ENCODE measurements at regions not wholly inside any gene's neighbourhood (a gene's known extent, or its start where the extent isn't known, plus 50 kb on each side); places are given as distances from the start of the nearest gene placed in this dataset.

- TF ChIP-seq SIX5 (IDR thresholded peaks at IDR 0.05; ENCODE audit: low read depth, low read length) (no peak), SRF (IDR thresholded peaks at IDR 0.05; ENCODE audit: low read depth, low read length) (peak; percentile 99)
- Histone ChIP-seq H3K9ac (replicated peaks in 1 of 4; ENCODE audit: extremely low read depth in 1 of 4, low read depth in 3 of 4, low read length in 3 of 4) (no peak overlapping the region), H3K4ac (replicated peaks; ENCODE audit: insufficient read length, low read depth, low read length) (no peak overlapping the region), H3K27ac (ENCODE audit: low read depth, low read length) (no peak overlapping the region), H3K4me3 (ENCODE audit: extremely low read depth in 1 of 4, insufficient read depth in 2 of 4, low read depth in 3 of 4, low read length in 4 of 4) (no peak overlapping the region), H4K8ac (ENCODE audit: extremely low read depth, insufficient read depth, low read length) (no peak overlapping the region), H3K4me2 (ENCODE audit: insufficient read depth in 1 of 2, low read depth in 2 of 2, low read length in 2 of 2) (no peak overlapping the region), H3K18ac (ENCODE audit: extremely low read depth, low read length) (no peak overlapping the region), H2AK5ac (ENCODE audit: low read depth, low read length) (no peak overlapping the region), H3K14ac (ENCODE audit: insufficient read length) (no peak overlapping the region), H4K91ac (replicated peaks; ENCODE audit: insufficient read length, low read length) (no peak overlapping the region), H3K27me3 (replicated peaks in 1 of 4; ENCODE audit: control insufficient read depth in 3 of 4, extremely low read depth in 1 of 4, insufficient read depth in 3 of 4, low read length in 3 of 4) (0 out of 7 replicates have a peak, but pooled peaks cover 0 to 2% (median 0%) of the 10 kb centered on the region in 4 experiments), H2BK5ac (ENCODE audit: low read depth, low read length) (no peak overlapping the region), H3K79me1 (ENCODE audit: low read depth, low read length) (no peaks in the 10 kb centered on the region), H2AFZ (ENCODE audit: low read length) (no peak overlapping the region), H3K56ac (replicated peaks; ENCODE audit: insufficient read length, low read depth, low read length) (no peak overlapping the region), H3K79me2 (ENCODE audit: control insufficient read depth in 1 of 2, insufficient read depth in 2 of 2, low read length in 2 of 2) (no peaks in the 10 kb centered on the region), H3K4me1 (replicated peaks in 1 of 4; ENCODE audit: control insufficient read depth in 3 of 4, insufficient read depth in 4 of 4, low read length in 3 of 4) (no peaks in the 10 kb centered on the region; a peak in 1 of 7 replicates), H2BK20ac (ENCODE audit: low read length) (no peak overlapping the region), H3K23ac (ENCODE audit: insufficient read length) (no peak overlapping the region), H4K20me1 (replicated peaks in 1 of 2; ENCODE audit: control insufficient read depth in 1 of 2, insufficient read depth in 2 of 2, low read length in 2 of 2) (no peaks in the 10 kb centered on the region), H3K23me2 (ENCODE audit: low read depth, low read length) (no peaks in the 10 kb centered on the region), H2BK15ac (ENCODE audit: low read length) (no peak overlapping the region), H2BK12ac (ENCODE audit: low read depth, low read length) (peak overlapping the region; percentile 4; the same call in 1 of the 2 replicates), H3K36me3 (ENCODE audit: control insufficient read depth in 2 of 4, insufficient read depth in 4 of 4, low read length in 3 of 4) (no peaks in the 10 kb centered on the region), H2BK120ac (replicated peaks; ENCODE audit: low read depth, low read length) (no peak overlapping the region), H4K5ac (ENCODE audit: insufficient read length, low read depth, low read length) (no peak overlapping the region), H3K9me3 (ENCODE audit: insufficient read depth in 2 of 2, low read depth in 1 of 2, low read length in 1 of 2) (no peaks in the 10 kb centered on the region)
- 84% methylated on average over 11 of the region's 11 CpGs; no CpG with 5 or more reads in 1 of the 2 experiments for WGBS, 2 experiments (ENCODE audit: extremely low coverage in 1 of 2, insufficient coverage in 1 of 2, insufficient read length in 1 of 2, insufficient replicate concordance in 2 of 2, low coverage in 1 of 2, low lambda C conversion rate in 2 of 2, missing lambda C conversion rate in 1 of 2)
- ChIA-PET CTCF (ENCODE audit: partially characterized antibody) (interaction anchor here (1.6 kb wide), 1 partner anchor 22 kb away, joined by 4 read pairs; no protein-coding TSS in a partner anchor), POLR2A (ENCODE audit: partially characterized antibody) (interaction anchor here (1.5 kb wide), 1 partner anchor 32 kb away, joined by 3 read pairs; no protein-coding TSS in a partner anchor)
- DNase-seq (ENCODE audit: low read depth in 1 of 2, low spot score in 2 of 2) = no peak
- no peak for FAIRE-seq
These were observed 101.4 kb upstream of the IRX4 start for GRCh38 chr5:1983919-1984695.

Data from H1 (cell line).